CD8-positive, alpha-beta memory T cell (primary cell): ENCODE measurements at regions not wholly inside any gene's neighbourhood (a gene's known extent, or its start where the extent isn't known, plus 50 kb on each side); places are given as distances from the start of the nearest gene placed in this dataset.
"Not testable (repeated sequence)": the region's sequence is repeated elsewhere in the genome, so short reads cannot be mapped to it uniquely, and the experiment has no call there.

Source experiments
- CTCF ChIA-PET: fragments of 350-600 bp; sonication (Branson Sonifier 250); formaldehyde crosslinking; loops from one replicate; lab custom pipeline; 2021; ENCODE audit warnings: antibody characterized with exemption; lab: Charles Lee
- POLR2A ChIA-PET: fragments of 350-600 bp; sonication (Branson Sonifier 250); formaldehyde crosslinking; loops from one replicate; lab custom pipeline; 2021; ENCODE audit warnings: antibody characterized with exemption; lab: Charles Lee
- DNase-seq, 5 donors: peaks; one replicate each; pipeline versions ENCODE4 v3.0.0 to v3.0.0-alpha.2; 2020 to 2022; ENCODE audit warnings: mixed read lengths in 1 of 5
- H3K27ac ChIP-seq: one replicate; pipeline ENCODE4 v1.7.0; 2013; ENCODE audit warnings: low read depth, mild to moderate bottlenecking, low read length, moderate library complexity
- H3K27me3 ChIP-seq: 2 replicates; pipeline ENCODE4 v1.7.0; 2013; ENCODE audit warnings: low read length, mild to moderate bottlenecking; ENCODE audit not compliant: insufficient read depth, poor library complexity, severe bottlenecking
- H3K36me3 ChIP-seq: 2 replicates; pipeline ENCODE4 v1.7.0; 2013; ENCODE audit warnings: mild to moderate bottlenecking, low read length, moderate library complexity; ENCODE audit not compliant: insufficient read depth
- H3K4me1 ChIP-seq: 2 replicates; pipeline ENCODE4 v1.7.0; 2013; ENCODE audit warnings: mild to moderate bottlenecking, low read length, moderate library complexity; ENCODE audit not compliant: insufficient read depth
- H3K4me3 ChIP-seq: 2 replicates; pipeline ENCODE4 v1.7.0; 2013; ENCODE audit warnings: mild to moderate bottlenecking, low read length
- H3K9me3 ChIP-seq: 2 replicates; pipeline ENCODE4 v1.7.0; 2013; ENCODE audit warnings: mild to moderate bottlenecking, low read length
- H3K27ac Mint-ChIP-seq, 8 donors: one replicate each; pipeline ENCODE4 v1.8.0; 2020 to 2021; ENCODE audit warnings: mixed read lengths in 8 of 8, mild to moderate bottlenecking in 6 of 8, inconsistent platforms in 3 of 8, moderate library complexity in 3 of 8
- H3K27me3 Mint-ChIP-seq, 2 donors: one replicate each; pipeline ENCODE4 v1.8.0; 2020 to 2021; ENCODE audit warnings: mixed read lengths in 2 of 2, mild to moderate bottlenecking in 1 of 2, moderate library complexity in 1 of 2
- H3K36me3 Mint-ChIP-seq, 3 donors: one replicate each; pipeline ENCODE4 v1.8.0; 2020 to 2021; ENCODE audit warnings: mixed read lengths in 3 of 3, inconsistent platforms in 1 of 3, mild to moderate bottlenecking in 1 of 3
- H3K4me1 Mint-ChIP-seq, 3 donors: one replicate each; pipeline ENCODE4 v1.8.0; 2020 to 2021; ENCODE audit warnings: mixed read lengths in 3 of 3, inconsistent platforms in 1 of 3, mild to moderate bottlenecking in 1 of 3
- H3K4me3 Mint-ChIP-seq, 7 donors: one replicate each; pipeline ENCODE4 v1.8.0; 2020 to 2021; ENCODE audit warnings: mixed read lengths in 7 of 7, mild to moderate bottlenecking in 6 of 7, moderate library complexity in 4 of 7, inconsistent platforms in 2 of 7
- H3K9me3 Mint-ChIP-seq, 5 donors: one replicate each; pipeline ENCODE4 v1.8.0; 2020 to 2022; ENCODE audit warnings: mixed read lengths in 5 of 5, mild to moderate bottlenecking in 3 of 5, moderate library complexity in 2 of 5, inconsistent platforms in 1 of 5

DNA sequence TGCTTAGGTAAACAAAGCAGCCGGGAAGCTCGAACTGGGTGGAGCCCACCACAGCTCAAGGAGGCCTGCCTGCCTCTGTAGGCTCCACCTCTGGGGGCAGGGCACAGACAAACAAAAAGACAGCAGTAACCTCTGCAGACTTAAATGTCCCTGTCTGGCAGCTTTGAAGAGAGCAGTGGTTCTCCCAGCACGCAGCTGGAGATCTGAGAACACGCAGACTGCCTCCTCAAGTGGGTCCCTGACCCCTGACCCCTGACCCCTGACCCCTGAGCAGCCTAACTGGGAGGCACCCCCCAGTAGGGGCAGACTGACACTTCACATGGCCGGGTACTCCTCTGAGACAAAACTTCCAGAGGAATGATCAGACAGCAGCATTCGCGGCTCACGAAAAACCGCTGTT is 214.6 kb upstream of the STS start:
- H3K27me3 Mint-ChIP-seq, H3K27ac ChIP-seq, H3K4me1 ChIP-seq, H3K4me3 Mint-ChIP-seq, CTCF ChIA-PET, H3K9me3 ChIP-seq, H3K36me3 ChIP-seq, H3K4me1 Mint-ChIP-seq, H3K27ac Mint-ChIP-seq, H3K27me3 ChIP-seq, POLR2A ChIA-PET, DNase-seq, H3K4me3 ChIP-seq: not testable (repeated sequence)
- H3K36me3 Mint-ChIP-seq, result peaks cover 0 to 13% (median 0%) of the 10 kb centered on the region in 3 donors
- peaks cover 0 to 18% (median 6%) of the 10 kb centered on the region in 5 donors for H3K9me3 Mint-ChIP-seq

DNA sequence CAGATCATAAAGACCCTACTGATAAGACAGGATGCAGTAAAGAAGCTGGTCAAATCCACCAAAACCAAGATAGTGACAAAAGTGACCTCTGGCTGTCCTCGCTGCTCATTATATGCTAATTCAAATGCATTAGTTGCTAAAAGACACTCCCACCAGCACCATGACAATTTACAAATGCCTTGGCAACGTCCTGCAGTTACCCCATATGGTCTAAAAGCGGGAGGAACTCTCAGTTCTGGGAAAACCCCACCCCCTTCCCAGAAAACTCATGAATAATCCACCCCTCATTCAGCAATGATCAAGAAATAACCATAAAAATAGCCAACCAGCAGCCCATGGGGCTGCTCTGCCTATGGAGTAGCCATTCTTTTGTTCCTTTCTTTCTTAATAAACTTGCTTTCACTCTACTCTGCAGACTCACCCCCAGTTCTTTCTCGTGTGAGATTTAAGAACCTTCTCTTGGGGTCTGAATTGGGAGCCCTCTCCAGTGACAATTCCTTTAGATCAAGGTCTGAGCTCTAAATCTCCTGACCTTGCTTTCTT is 217.1 kb upstream of the STS start:
- H3K4me3 Mint-ChIP-seq, result no peak overlapping the region
- Histone ChIP-seq H3K27ac (no peak overlapping the region), H3K9me3 (no peaks in the 10 kb centered on the region), H3K36me3 (no peaks in the 10 kb centered on the region), H3K4me3 (no peak overlapping the region), H3K27me3 (no peaks in the 10 kb centered on the region), H3K4me1 (no peaks in the 10 kb centered on the region)
- H3K36me3 Mint-ChIP-seq, result peaks cover 0 to 19% (median 0%) of the 10 kb centered on the region in 3 donors
- ChIA-PET CTCF (no interaction called here), POLR2A (no interaction called here)
- no peak for DNase-seq
- H3K27ac Mint-ChIP-seq, result no peak overlapping the region
- H3K9me3 Mint-ChIP-seq, result peaks cover 0 to 18% (median 6%) of the 10 kb centered on the region in 5 donors
- no peaks in the 10 kb centered on the region for H3K27me3 Mint-ChIP-seq
- H3K4me1 Mint-ChIP-seq, result no peaks in the 10 kb centered on the region

GRCh38 chrX:6924443-6925077 is 223.0 kb upstream of the STS start:
- Mint-ChIP-seq H3K27ac (no peak overlapping the region), H3K4me1 (no peaks in the 10 kb centered on the region), H3K4me3 (no peak overlapping the region), H3K9me3 (peaks cover 0 to 6% (median 3%) of the 10 kb centered on the region in 5 donors), H3K36me3 (peaks cover 0 to 7% (median 0%) of the 10 kb centered on the region in 3 donors), H3K27me3 (peaks cover 0 to 2% of the 10 kb centered on the region in 2 donors)
- POLR2A ChIA-PET, result no interaction called here
- H3K27me3 ChIP-seq, result no peaks in the 10 kb centered on the region
- no peak overlapping the region for H3K27ac ChIP-seq
- DNase-seq, result no peak
- no peak overlapping the region for H3K4me3 ChIP-seq
- H3K36me3 ChIP-seq, result no peaks in the 10 kb centered on the region
- H3K4me1 ChIP-seq, result no peaks in the 10 kb centered on the region
- CTCF ChIA-PET, result no interaction called here
- no peaks in the 10 kb centered on the region for H3K9me3 ChIP-seq

GRCh38 chrX:6917666-6918065 is 229.8 kb upstream of the STS start:
- Mint-ChIP-seq H3K9me3 (peaks cover 0 to 7% (median 3%) of the 10 kb centered on the region in 5 donors), H3K4me1 (no peaks in the 10 kb centered on the region), H3K4me3 (no peak overlapping the region), H3K36me3 (peaks cover 0 to 6% (median 0%) of the 10 kb centered on the region in 3 donors), H3K27ac (no peak overlapping the region), H3K27me3 (peaks cover 0 to 2% of the 10 kb centered on the region in 2 donors)
- Histone ChIP-seq H3K27me3 (no peaks in the 10 kb centered on the region), H3K4me3 (no peak overlapping the region), H3K27ac (no peak overlapping the region), H3K36me3 (no peaks in the 10 kb centered on the region), H3K4me1 (no peaks in the 10 kb centered on the region), H3K9me3 (no peaks in the 10 kb centered on the region)
- ChIA-PET POLR2A (no interaction called here), CTCF (no interaction called here)
- no peak for DNase-seq

- Histone ChIP-seq H3K4me1 (no peaks in the 10 kb centered on the region), H3K27me3 (no peaks in the 10 kb centered on the region), H3K4me3 (no peak overlapping the region), H3K9me3 (no peaks in the 10 kb centered on the region), H3K36me3 (no peaks in the 10 kb centered on the region), H3K27ac (no peak overlapping the region)
- Mint-ChIP-seq H3K27ac (no peak overlapping the region), H3K4me3 (no peak overlapping the region), H3K36me3 (peaks cover 0 to 5% (median 0%) of the 10 kb centered on the region in 3 donors), H3K27me3 (peaks cover 0 to 1% of the 10 kb centered on the region in 2 donors), H3K9me3 (peaks cover 0 to 6% (median 0%) of the 10 kb centered on the region in 5 donors), H3K4me1 (no peaks in the 10 kb centered on the region)
- no peak for DNase-seq
- ChIA-PET POLR2A (no interaction called here), CTCF (no interaction called here)
Observed at GRCh38 chrX:6910218-6910617, 237.3 kb upstream of the STS start.

DNA sequence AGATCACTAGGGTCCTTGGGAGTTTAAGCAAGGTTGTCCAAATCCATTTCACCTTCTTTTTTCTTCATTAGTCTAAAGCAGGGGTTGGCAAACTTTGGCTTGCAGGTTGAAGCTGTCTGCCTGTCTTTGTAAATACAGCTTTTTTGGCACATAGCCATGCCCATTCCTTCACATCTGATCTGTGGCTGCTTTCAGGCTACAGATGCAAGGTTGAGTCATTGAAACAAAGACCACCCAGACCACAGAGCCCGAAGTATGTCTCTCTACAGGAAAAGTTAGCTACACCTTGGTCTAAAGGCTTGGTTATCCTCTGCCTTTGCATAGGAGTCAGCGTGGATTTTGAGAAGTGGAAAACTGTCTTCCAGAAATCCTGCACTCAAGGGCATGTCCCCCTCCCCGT is 238.1 kb upstream of the STS start:
- no peak for DNase-seq
- Histone ChIP-seq H3K27ac (no peak overlapping the region), H3K36me3 (no peaks in the 10 kb centered on the region), H3K9me3 (no peaks in the 10 kb centered on the region), H3K4me1 (no peaks in the 10 kb centered on the region), H3K27me3 (no peaks in the 10 kb centered on the region), H3K4me3 (no peak overlapping the region)
- Mint-ChIP-seq H3K27ac (no peak overlapping the region), H3K36me3 (peaks cover 0 to 1% (median 0%) of the 10 kb centered on the region in 3 donors), H3K4me3 (no peak overlapping the region), H3K4me1 (no peaks in the 10 kb centered on the region), H3K9me3 (peaks cover 0 to 9% (median 0%) of the 10 kb centered on the region in 5 donors), H3K27me3 (peaks cover 0 to 1% of the 10 kb centered on the region in 2 donors)
- CTCF ChIA-PET, result no interaction called here
- POLR2A ChIA-PET, result no interaction called here

DNA sequence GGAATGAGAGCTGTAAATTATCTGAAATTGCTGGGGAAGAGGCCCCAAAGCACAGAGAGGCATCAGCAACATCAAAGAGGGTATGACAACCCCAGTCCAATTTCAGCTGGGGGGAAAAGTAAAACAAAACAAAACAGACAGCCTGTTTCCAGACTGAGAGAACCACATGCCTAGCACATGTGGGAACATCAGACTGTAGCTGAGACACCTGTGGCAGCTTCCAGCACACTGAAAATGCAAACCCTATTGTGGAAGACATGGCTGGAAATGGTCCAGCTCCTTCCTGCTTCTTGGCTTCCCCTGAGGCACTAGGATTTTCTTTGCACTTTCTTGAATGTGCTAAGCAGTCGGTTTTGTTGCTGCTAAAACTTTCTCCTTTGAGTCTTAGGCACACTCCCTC is 240.9 kb upstream of the STS start:
- POLR2A ChIA-PET, result no interaction called here
- no peak overlapping the region for H3K27ac Mint-ChIP-seq
- no peak for DNase-seq

GRCh38 chrX:6904156-6904555 is 243.4 kb upstream of the STS start:
- POLR2A ChIA-PET, result no interaction called here
- Mint-ChIP-seq H3K27ac (no peak overlapping the region), H3K4me1 (no peaks in the 10 kb centered on the region), H3K27me3 (peaks cover 0 to 1% of the 10 kb centered on the region in 2 donors), H3K9me3 (peaks cover 0 to 9% (median 1%) of the 10 kb centered on the region in 5 donors), H3K36me3 (peaks cover 0 to 1% (median 0%) of the 10 kb centered on the region in 3 donors), H3K4me3 (no peak overlapping the region)
- Histone ChIP-seq H3K4me3 (no peak overlapping the region), H3K9me3 (no peaks in the 10 kb centered on the region), H3K27ac (no peak overlapping the region), H3K36me3 (no peaks in the 10 kb centered on the region), H3K4me1 (no peaks in the 10 kb centered on the region), H3K27me3 (no peaks in the 10 kb centered on the region)
- no peak for DNase-seq
- CTCF ChIA-PET, result no interaction called here

More for the DNA sequence above, 240.9 kb upstream of the STS start:
- H3K27me3 ChIP-seq, result no peaks in the 10 kb centered on the region
- H3K4me3 ChIP-seq, result no peak overlapping the region
- H3K27me3 Mint-ChIP-seq, result peaks cover 0 to 1% of the 10 kb centered on the region in 2 donors
- no peaks in the 10 kb centered on the region for H3K4me1 ChIP-seq
- no peaks in the 10 kb centered on the region for H3K36me3 ChIP-seq
- peaks cover 0 to 9% (median 0%) of the 10 kb centered on the region in 5 donors for H3K9me3 Mint-ChIP-seq
- CTCF ChIA-PET, result no interaction called here
- H3K4me1 Mint-ChIP-seq, result no peaks in the 10 kb centered on the region
- peaks cover 0 to 1% (median 0%) of the 10 kb centered on the region in 3 donors for H3K36me3 Mint-ChIP-seq
- no peak overlapping the region for H3K4me3 Mint-ChIP-seq
- H3K9me3 ChIP-seq, result no peaks in the 10 kb centered on the region
- H3K27ac ChIP-seq, result no peak overlapping the region
